Activated CD4-positive, alpha-beta T cell treated with anti-CD3 and anti-CD28 coated beads for 24 hours (primary cell): ENCODE measurements at regions not wholly inside any gene's neighbourhood (a gene's known extent, or its start where the extent isn't known, plus 50 kb on each side); places are given as distances from the start of the nearest gene placed in this dataset.
"Not testable (repeated sequence)": the region's sequence is repeated elsewhere in the genome, so short reads cannot be mapped to it uniquely, and the experiment has no call there.

ENCODE experiments used
- DNase-seq, 2 donors: peaks; one replicate each; pipeline ENCODE4 v3.0.0-alpha.2; 2020; ENCODE audit warnings: low read depth in 2 of 2

GRCh38 chr5:56659971-56660370, 155.4 kb upstream of the MAP3K1 start:
- DNase-seq: no peak

- DNase-seq: no peak
These were observed 156.4 kb upstream of the MAP3K1 start for GRCh38 chr5:56658972-56659371.

DNA sequence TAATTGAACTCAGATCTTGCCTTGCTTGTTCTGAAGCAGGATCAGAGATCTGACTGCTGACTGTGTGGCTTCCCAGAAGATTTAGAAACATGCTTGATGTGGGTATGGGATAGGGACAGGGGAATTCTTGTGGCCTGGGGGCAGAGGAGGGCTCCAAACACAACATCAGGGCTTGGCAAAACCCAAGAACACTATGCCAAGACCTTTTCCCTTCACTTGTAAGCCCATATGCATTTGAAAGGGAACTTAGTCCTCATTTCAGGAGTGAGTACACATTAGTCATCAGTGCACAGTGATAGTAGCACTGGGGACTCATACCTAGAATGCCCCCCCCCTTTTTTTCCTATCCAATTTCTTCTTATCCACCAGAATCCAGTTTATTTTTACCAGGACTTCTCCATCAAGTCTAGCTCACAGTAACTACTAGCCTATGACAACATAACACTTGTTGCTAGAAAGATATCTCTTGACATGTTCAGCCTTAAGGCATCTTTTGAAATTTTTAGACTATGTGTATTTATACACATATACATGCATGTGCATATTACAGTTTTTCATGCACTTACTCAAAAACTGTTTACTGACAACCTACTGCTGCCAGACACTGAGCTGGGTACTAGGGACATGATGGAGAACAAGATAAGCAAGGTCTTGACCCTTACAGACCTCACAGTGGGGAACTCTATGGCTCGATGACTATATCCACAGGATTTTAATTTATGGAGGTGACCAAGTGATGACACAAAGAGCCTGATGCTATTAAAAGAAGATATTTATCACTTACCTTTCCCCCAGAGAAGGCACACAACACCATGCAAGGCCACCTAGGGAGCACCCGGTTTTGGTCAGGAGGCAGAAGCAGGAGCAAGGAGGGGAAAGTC, 158.3 kb upstream of the MAP3K1 start:
- no peak for DNase-seq

DNA sequence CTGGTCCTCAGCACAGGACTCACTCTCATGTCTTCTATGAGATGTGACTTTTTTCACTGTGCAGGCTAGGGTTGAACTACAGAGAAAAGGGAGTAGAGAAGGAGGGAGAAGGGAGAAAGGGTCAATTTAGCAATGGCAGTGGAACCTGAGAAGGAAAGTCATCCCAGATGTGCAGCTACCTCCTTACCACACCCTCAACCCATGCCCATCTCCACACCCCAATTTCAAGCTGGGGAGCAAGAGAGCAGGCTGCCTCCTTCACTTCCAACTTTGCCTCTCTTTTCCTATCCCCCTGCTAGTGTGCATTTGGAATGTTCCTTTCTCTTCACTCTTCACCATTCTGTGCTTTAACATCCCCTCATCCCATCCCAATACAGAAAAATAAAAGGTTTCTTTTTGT, 163.5 kb upstream of the MAP3K1 start:
- DNase-seq: no peak

DNA sequence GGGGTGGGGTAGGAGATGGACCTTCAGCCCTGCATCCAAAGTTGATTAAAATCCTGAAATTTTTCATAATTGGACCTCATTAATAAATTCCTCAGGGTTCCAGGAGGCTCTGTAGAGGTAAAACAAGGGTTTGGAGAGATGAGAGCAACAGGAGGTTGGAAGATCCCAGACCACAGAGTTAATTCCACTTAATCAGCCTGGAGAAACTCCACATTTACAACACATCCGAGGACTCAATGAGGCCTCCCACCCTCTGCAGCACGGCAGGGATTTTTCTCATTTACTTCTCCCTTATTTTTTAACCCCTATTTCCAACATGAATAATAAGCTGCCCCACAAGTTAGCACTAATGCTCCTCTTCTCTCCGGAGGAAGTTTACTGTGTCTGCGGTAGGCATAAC, 165.0 kb upstream of the MAP3K1 start:
- no peak for DNase-seq

GRCh38 chr5:56649569-56649968, 165.8 kb upstream of the MAP3K1 start:
- no peak for DNase-seq

DNA sequence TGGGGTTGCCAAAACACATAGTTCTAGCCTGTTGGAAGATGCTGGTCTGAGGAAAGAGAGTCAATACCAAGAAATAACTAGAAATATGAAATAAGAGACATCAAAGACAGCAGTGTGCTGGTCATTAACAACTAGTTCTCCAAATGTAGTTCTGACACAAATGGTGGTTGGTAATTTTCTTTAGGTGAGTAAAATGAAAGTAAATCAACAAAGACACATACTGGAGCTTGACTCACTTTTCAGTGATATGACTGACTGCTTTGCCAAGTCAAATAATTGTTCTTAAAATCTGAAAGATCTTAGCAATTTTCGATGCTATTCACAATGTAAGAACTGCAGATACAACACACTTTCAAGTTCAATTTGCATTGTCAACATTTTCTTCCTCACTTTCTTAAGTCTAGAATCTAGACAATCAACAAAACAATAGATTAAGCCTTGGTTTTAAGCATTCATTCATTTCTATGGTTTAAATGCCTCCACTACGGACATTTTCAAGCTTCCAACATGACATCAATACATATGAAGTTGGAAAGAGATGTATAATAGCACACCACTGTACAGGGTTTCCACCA, 166.8 kb upstream of the MAP3K1 start:
- no peak for DNase-seq

DNA sequence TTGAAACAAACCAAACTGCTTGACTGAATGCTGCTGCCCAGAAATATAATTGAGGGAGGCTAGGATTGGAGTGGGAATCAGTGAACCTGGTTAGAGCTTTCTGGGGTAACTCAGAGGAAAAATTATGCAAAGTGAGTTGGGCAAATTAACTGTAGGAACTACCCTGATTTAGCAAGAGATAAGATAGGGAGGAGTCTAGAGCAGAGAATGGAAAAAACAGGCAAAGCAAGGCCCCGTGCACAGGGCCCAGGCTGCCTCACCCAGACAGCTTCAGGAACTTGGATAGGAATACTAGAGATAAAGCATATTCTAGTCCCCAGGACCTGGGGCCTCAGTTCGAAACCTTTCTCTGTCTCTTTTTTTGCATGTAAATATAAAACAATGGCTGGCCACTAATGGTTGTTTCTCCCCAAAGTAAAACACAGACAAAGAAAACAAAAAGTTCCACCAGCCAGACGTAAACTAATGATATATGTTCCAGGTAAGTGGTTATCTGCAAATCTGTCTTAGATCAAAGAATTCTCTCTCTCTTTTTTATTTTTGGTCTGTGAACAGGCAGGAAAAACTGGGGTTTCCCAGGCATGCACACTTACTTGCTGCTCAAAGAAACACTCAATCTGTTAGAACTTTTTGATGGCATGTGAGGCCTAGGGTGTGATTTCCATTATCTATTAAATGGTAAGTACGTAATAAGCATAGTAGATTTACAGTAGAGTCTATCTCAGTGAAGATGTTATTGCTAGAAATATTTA, 168.1 kb upstream of the MAP3K1 start:
- DNase-seq: no peak

DNA sequence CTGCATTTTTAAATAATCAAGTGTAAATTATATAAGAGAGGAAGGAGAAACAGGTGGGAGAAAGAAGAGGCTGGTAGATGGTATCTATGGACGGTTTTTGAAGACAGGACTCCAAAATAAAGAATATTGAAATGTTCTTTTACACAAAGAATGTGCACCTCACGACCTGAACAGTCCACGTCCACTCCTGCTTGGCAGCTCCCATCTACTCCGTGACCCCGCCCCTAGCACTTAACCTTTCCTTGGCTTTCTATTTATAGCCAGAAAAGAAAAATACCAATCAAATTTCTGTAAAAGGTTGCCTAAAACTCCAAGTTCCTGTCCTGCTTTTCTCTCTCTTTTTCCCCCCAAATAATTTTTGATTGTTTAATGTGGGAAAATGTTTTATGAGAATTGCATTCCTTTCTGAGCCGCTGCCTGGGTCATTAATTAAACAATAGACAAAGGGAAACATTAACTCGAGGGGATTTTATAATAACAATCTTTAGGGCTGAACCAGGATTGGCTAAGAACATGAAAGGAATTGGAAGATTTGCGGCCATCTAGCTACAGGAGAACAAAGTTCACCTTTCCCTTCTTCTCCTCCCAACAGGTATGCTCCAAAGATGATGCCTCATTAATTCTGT, 173.6 kb upstream of the MAP3K1 start:
- DNase-seq: no peak

DNA sequence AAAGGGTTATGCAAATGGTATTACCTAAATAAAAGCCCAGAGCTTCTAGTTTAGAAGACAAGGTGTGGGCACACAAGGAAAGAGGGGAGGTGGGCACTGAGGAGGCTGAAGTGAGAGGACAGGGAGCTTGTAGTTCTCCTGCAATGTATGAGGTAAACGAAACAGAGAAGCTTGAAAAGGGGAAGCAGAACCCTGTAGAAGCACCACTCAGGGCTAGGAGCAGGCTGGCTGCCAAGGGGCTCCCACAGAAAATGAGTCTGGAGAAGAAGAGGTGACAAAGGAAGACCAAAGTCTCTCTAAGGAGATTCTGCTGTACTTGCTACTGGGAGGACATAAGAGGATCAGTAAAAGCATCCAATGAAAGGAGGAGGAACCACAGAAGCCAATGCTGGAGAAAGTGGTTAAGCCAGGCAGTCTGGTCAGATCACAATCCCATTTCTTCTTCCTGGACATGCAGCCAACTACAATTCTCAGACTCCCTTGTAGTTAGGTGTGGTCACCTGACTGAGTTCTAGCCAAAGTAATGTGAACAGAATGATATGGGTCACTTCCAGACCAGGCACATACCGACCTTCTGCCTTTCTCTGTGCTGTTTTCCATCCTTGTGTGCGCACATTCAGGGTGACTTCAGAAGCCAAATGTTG, 174.5 kb upstream of the MAP3K1 start:
- no peak for DNase-seq

DNA sequence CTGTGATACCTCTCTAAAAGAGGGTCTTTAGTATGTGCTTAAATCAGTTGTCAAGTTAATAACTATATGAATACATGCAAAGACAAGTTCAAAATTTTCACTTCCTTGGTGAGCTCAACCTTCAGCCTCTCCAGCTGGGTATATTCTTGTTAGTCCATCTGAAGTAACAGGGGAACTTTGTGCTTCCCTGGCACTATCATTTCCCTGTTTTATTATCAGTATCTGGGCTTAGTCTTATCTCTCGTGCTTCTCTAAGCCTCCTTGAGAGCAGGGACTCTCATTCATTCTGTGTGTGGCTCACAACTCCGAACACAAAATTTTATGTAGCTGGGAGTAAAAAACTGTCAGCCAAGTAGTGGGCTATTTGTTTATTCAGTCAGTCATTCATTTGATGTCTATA, 175.9 kb upstream of the MAP3K1 start:
- DNase-seq: no peak

DNA sequence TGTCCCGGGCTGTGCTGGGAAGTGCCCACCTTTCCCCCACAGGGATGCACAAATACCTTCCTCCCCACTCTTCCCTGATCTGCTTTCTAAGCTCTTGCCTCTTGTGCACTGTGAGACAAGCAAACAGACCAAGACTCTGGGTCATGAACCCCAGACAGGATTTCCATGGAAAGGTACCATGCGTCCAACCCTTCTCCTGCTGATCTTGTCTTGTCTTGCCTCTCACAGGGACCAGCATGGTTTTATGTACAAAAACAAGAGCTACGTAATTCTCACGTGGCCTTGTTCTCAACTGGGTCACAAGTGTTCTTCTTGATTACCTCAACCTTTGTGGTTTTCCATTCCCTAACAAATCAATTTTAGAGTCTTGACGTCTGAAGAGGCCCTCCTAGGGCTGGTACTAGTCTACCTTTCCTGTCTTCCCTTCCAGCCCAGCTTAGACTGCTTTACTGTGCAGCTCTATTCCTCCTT, 176.5 kb upstream of the MAP3K1 start:
- no peak for DNase-seq

- DNase-seq: no peak
These were observed 177.2 kb upstream of the MAP3K1 start for GRCh38 chr5:56638061-56638621.

GRCh38 chr5:56637321-56637920, 177.9 kb upstream of the MAP3K1 start:
- DNase-seq: no peak

DNA sequence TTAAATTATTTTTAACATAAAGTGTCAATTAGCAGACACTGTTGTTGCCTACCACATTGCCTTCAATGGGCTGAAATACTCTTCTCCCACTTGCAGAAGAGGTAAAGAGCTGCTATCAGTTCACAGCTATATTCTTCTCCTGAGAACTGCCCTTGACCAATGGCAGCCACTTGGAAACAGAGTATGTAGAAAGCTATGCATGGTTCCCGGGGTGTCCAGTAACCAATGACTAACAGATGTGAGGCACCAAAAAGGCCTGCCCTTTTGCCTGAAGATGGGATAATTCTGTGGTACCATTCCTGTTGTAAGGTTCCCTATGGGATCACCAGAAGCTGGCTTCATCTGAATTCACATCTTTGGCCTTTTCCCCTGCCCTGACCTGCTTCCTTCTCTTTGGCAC, 181.4 kb upstream of the MAP3K1 start:
- DNase-seq: no peak

- no peak for DNase-seq
These were observed 182.4 kb upstream of the MAP3K1 start for GRCh38 chr5:56632939-56633338.

DNA sequence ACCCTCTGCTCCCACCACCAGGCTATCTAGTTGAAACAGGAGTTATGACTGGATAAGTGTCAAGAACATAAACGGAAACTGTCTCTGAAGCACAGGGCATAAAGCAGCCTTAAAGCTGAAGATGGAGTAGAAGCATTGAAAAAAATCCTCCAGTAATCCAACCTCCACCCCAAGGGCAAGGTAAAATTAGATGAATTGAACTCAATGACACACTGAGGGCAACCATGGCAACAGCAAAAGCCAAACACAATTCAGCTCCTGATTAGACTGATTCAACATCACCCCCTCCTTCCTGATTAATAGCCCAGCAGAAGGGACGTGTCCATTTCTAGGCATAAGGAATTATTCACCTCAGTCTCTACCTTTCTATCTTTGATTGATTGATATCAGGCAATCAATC, 183.2 kb upstream of the MAP3K1 start:
- DNase-seq: no peak

DNA sequence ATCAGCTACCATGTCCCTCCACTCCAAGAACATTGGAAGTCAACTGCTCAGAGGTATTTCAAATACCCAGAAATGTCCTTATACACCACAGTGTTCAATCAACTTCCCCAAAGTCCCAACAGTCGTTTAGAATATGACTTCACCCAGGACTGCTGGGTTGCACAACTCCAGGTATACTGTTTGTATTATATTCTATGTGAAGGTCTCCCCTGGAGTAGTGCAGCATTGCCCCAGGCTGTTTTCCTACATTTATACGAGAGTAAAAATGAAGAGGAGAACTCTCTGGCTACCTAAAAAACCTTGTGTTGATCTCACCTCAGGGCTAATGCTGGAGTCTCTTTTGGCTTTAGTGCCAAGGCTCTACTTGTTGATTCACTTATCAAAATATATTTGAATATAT, 183.6 kb upstream of the MAP3K1 start:
- no peak for DNase-seq

- DNase-seq: not testable (repeated sequence)
These were observed 186.7 kb upstream of the MAP3K1 start for GRCh38 chr5:56628616-56629015.

GRCh38 chr5:56625541-56625940, 189.8 kb upstream of the MAP3K1 start:
- DNase-seq: no peak

DNA sequence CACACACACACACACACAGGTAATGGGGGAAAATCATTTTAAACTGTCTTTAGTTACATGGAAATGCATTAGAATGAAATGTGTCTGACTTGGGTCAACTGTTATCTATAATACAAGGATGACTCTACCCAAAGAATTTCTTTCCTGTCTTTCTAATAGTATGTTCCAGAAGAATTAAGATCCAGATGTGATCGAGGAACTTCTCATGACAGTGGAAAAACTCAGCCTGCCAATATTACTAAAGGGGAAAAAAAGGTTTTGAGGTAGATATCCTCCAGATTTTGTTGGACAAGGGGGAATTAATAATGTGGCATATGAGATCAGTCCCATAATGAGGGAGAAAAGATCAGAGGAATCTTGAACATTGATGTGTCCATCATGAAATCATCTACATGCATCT, 190.6 kb upstream of the MAP3K1 start:
- DNase-seq: no peak
